ENCODE measurements at regions not wholly inside any gene's neighbourhood (a gene's known extent, or its start where the extent isn't known, plus 50 kb on each side); places are given as distances from the start of the nearest gene placed in this dataset.
"Not testable (repeated sequence)": the region's sequence is repeated elsewhere in the genome, so short reads cannot be mapped to it uniquely, and the experiment has no call there.

- not testable (repeated sequence) for TF ChIP-seq CTCF (IDR thresholded peaks at IDR 0.05; ENCODE audit: insufficient read depth, low read length, poor library complexity, severe bottlenecking); EZH2phosphoT487 (conservative IDR thresholded peaks at IDR 0.05; ENCODE audit: low read length)
Measured at GRCh38 chr6:125458493-125458892, 156.7 kb upstream of the HDDC2 start.

All from SU-DHL-6 (cell line).